Sigmoid colon (tissue), 4 donors: ENCODE measurements at regions not wholly inside any gene's neighbourhood (a gene's known extent, or its start where the extent isn't known, plus 50 kb on each side); places are given as distances from the start of the nearest gene placed in this dataset.

Source experiments
- POLR2A ChIP-seq, 2 donors: fragments of 450-650 bp; IDR thresholded peaks; one replicate each; pipeline ENCODE4 v1.6.1; 2016; ENCODE audit warnings: antibody characterized with exemption in 2 of 2, mild to moderate bottlenecking in 2 of 2, moderate library complexity in 2 of 2
- POLR2AphosphoS5 ChIP-seq, 4 donors: sonication (generic); formaldehyde crosslinking; IDR thresholded peaks; one replicate each; pipeline ENCODE4 v1.6.1; 2017; ENCODE audit warnings: antibody characterized with exemption in 4 of 4
- TF ChIP-seq, protein P1 (sequence below), 4 experiments: fragments of 450-650 bp in 3 of 4; fragments of 200-600 bp in 1 of 4; IDR thresholded peaks; one replicate each; pipeline ENCODE4 v1.5.1; 2016 to 2019; ENCODE audit warnings: antibody characterized with exemption in 4 of 4, mild to moderate bottlenecking in 3 of 4, moderate library complexity in 2 of 4

DNA sequence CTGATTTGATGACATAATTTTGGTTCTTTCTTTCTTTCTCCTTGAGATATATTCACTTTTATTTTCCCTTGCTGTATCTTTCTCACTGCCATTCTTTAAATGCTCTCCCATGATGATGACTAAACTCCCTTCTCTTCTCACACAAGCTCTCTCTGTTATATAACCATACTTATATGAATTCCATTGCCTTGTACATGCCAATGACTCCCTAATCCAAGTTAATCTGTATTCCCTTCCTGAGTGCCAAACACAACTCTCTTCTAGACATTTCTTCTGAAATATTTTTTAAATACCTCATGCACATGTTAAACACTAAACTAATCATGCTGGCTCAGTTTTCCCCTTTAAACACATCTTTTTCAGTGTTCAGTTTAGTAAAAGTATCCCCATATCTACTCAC, 62.2 kb upstream of the ST8SIA4 start:
- TF ChIP-seq, protein P1, sequence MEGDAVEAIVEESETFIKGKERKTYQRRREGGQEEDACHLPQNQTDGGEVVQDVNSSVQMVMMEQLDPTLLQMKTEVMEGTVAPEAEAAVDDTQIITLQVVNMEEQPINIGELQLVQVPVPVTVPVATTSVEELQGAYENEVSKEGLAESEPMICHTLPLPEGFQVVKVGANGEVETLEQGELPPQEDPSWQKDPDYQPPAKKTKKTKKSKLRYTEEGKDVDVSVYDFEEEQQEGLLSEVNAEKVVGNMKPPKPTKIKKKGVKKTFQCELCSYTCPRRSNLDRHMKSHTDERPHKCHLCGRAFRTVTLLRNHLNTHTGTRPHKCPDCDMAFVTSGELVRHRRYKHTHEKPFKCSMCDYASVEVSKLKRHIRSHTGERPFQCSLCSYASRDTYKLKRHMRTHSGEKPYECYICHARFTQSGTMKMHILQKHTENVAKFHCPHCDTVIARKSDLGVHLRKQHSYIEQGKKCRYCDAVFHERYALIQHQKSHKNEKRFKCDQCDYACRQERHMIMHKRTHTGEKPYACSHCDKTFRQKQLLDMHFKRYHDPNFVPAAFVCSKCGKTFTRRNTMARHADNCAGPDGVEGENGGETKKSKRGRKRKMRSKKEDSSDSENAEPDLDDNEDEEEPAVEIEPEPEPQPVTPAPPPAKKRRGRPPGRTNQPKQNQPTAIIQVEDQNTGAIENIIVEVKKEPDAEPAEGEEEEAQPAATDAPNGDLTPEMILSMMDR (IDR thresholded peaks at IDR 0.05), result no peak
- no peak for TF ChIP-seq POLR2A (IDR thresholded peaks at IDR 0.05)
- TF ChIP-seq POLR2AphosphoS5 (IDR thresholded peaks at IDR 0.05), result no peak
